GM12878 (cell line): ENCODE measurements at regions not wholly inside any gene's neighbourhood (a gene's known extent, or its start where the extent isn't known, plus 50 kb on each side); places are given as distances from the start of the nearest gene placed in this dataset.

Experiments
- ATAC-seq: fragments of 200-7000 bp; cut with Tn5 transposase; 3 replicates; pipeline ENCODE4 v1.9.1; 2020; ENCODE audit warnings: mild to moderate bottlenecking, moderate library complexity
- BruUV-seq: library from RNA; stranded (reverse); fragments of 400-500 nt; replicated peaks from 2 replicates; lab custom pipeline; 2021; lab: Mats Ljungman, UMichigan
- CTCF ChIA-PET: fragments of 300-600 bp; sonication (Branson Sonifier 250); formaldehyde crosslinking; extraction: SDS; loops from one replicate; lab custom pipeline; 2021; ENCODE audit warnings: inconsistent platforms; lab: Yijun Ruan, JAX
- POLR2A ChIA-PET: fragments of 350-600 bp; formaldehyde crosslinking; extraction: SDS; loops from one replicate; lab custom pipeline; 2021; ENCODE audit warnings: inconsistent platforms; lab: Charles Lee
- RAD21 ChIA-PET: fragments of 300-600 bp; sonication (Branson Sonifier 250); formaldehyde crosslinking; loops from one replicate; lab custom pipeline; 2023; ENCODE audit warnings: antibody characterized with exemption; ENCODE audit not compliant: unreplicated experiment; lab: Charles Lee
- SMC1A ChIA-PET: fragments of 300-600 bp; sonication (Branson Sonifier 250); formaldehyde crosslinking; loops from one replicate; lab custom pipeline; 2023; ENCODE audit not compliant: unreplicated experiment, uncharacterized antibody; lab: Charles Lee
- DNase-seq: peaks from one replicate; pipeline ENCODE4 v3.0.0-alpha.2; 2011; ENCODE audit warnings: low read depth, low spot score
- FAIRE-seq: peaks from 3 replicates; lab custom pipeline; 2011; peaks lifted over from hg19 to GRCh38; lab: Jason Lieb, UNC
- H2AFZ ChIP-seq: 2 replicates; pipeline ENCODE4 v1.6.0; 2011; ENCODE audit warnings: low read depth, low read length, control low read depth; ENCODE audit not compliant: control insufficient read depth
- H3K27ac ChIP-seq: 2 replicates; pipeline ENCODE4 v1.5.1; 2011; ENCODE audit warnings: control low read depth; ENCODE audit not compliant: control insufficient read depth, insufficient read depth
- H3K27me3 ChIP-seq, 2 experiments: replicated peaks in 1 of 2; 2 replicates each; pipeline versions ENCODE4 v1.6.0 to v1.6.1; 2011; ENCODE audit warnings: low read length in 1 of 2; ENCODE audit not compliant: control insufficient read depth in 2 of 2, insufficient read depth in 2 of 2
- H3K36me3 ChIP-seq, 2 experiments: 2 replicates each; pipeline ENCODE4 v1.5.1; 2011; ENCODE audit warnings: low read length in 1 of 2; ENCODE audit not compliant: control insufficient read depth in 2 of 2, insufficient read depth in 2 of 2
- H3K4me1 ChIP-seq: 2 replicates; pipeline ENCODE4 v1.6.1; 2011; ENCODE audit warnings: mild to moderate bottlenecking, low read length, moderate library complexity, mixed read lengths; ENCODE audit not compliant: control insufficient read depth, insufficient read depth
- H3K4me2 ChIP-seq: 2 replicates; pipeline ENCODE4 v1.6.0; 2011; ENCODE audit warnings: control low read depth; ENCODE audit not compliant: control insufficient read depth, insufficient read depth
- H3K4me3 ChIP-seq: fragments of 200-600 bp; sonication (generic); 2 replicates; pipeline ENCODE4 v1.5.1; 2016
- H3K79me2 ChIP-seq: 2 replicates; pipeline ENCODE4 v1.6.0; 2011; ENCODE audit warnings: low read length; ENCODE audit not compliant: control insufficient read depth, insufficient read depth
- H3K9ac ChIP-seq: 2 replicates; pipeline ENCODE4 v1.8.0; 2011; ENCODE audit warnings: low read length, control low read depth, mixed read lengths; ENCODE audit not compliant: control insufficient read depth, insufficient read depth
- H3K9me3 ChIP-seq: replicated peaks from 3 replicates; pipeline ENCODE4 v1.5.1; 2011; ENCODE audit warnings: mild to moderate bottlenecking, low read length; ENCODE audit not compliant: control insufficient read depth, insufficient read depth
- H4K20me1 ChIP-seq: 2 replicates; pipeline ENCODE4 v1.6.0; 2011; ENCODE audit not compliant: control insufficient read depth, insufficient read depth
- BACH1 ChIP-seq: fragments of 450-650 bp; IDR thresholded peaks from 2 replicates; pipeline ENCODE4 v1.6.1; 2017; ENCODE audit warnings: mild to moderate bottlenecking, borderline replicate concordance
- CREM ChIP-seq: IDR thresholded peaks from 2 replicates; pipeline ENCODE4 v1.6.1; 2014; ENCODE audit warnings: antibody characterized with exemption, low read depth
- FOXK2 ChIP-seq: fragments of 450-650 bp; IDR thresholded peaks from 2 replicates; pipeline ENCODE4 v1.6.1; 2017; ENCODE audit warnings: mild to moderate bottlenecking, moderate library complexity
- WRNIP1 ChIP-seq: IDR thresholded peaks from 2 replicates; pipeline ENCODE4 v1.6.1; 2011; ENCODE audit warnings: low read depth, low read length, improper control_type of control experiment, borderline replicate concordance
- ZNF207 ChIP-seq: fragments of 450-650 bp; IDR thresholded peaks from 2 replicates; pipeline ENCODE4 v1.6.1; 2014; ENCODE audit warnings: antibody characterized with exemption, mild to moderate bottlenecking, borderline replicate concordance
- ZNF274 ChIP-seq: IDR thresholded peaks from one replicate; pipeline ENCODE4 v1.8.0; 2011; ENCODE audit not compliant: insufficient read length, insufficient read depth
- WGBS: methylation state at CpG from one replicate; pipeline ENCODE4 v1.1.6; 2016; ENCODE audit warnings: low lambda C conversion rate; ENCODE audit not compliant: insufficient replicate concordance, insufficient coverage; ENCODE audit errors: missing lambda C conversion rate; 5-methylcytosine and 5-hydroxymethylcytosine counted together
- in situ Hi-C: fragments of 300-500 bp; cut with MboI; formaldehyde crosslinking; loops from 9 replicates; pipeline ENCODE4 v1.14.3; 2018; ENCODE audit warnings: mixed read lengths
- intact Hi-C: fragments of 100-400 bp; cut with micrococcal nuclease; formaldehyde crosslinking; loops from one replicate; pipeline ENCODE4 v1.14.2; 2022; ENCODE audit not compliant: unreplicated experiment
- TF ChIP-seq, protein P1 (sequence below): fragments of 450-650 bp; IDR thresholded peaks from 2 replicates; pipeline ENCODE4 v1.6.1; 2016; ENCODE audit warnings: mild to moderate bottlenecking, moderate library complexity, borderline replicate concordance
- TF ChIP-seq, protein P2 (sequence below): fragments of 150-350 bp; IDR thresholded peaks from 2 replicates; pipeline ENCODE4 v1.6.1; 2014; ENCODE audit warnings: mild to moderate bottlenecking, low read depth, low read length
- TF ChIP-seq, protein P3 (sequence below): fragments of 450-650 bp; conservative IDR thresholded peaks from 2 replicates; pipeline ENCODE4 v1.6.1; 2017; ENCODE audit warnings: mild to moderate bottlenecking, moderate library complexity
- TF ChIP-seq, protein P4 (sequence below): fragments of 450-650 bp; IDR thresholded peaks from 2 replicates; pipeline ENCODE4 v1.6.1; 2018; ENCODE audit warnings: mild to moderate bottlenecking, low read depth, moderate library complexity; ENCODE audit not compliant: partially characterized antibody

DNA sequence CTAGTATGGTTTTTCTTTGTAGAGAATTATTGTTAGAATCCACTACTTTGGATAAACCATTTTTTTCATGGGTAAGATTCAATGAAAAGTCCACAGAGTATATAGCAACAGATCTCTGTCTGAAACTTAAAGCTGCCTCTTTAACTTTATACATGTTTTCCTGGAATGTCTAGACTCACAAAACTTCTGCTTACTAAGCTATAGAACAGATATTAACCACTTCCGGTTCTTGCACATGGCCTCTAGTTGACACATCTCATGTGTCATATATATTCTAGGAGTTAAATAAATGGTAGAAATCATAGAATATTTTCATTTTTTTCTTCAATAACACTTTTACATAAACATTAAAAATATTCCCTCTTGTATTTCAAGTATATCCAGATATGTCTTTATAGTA, 1693.9 kb downstream of the SI start:
- BruUV-seq, result no TSS peak
- SMC1A ChIA-PET, result no interaction called here
- no peak for DNase-seq
- POLR2A ChIA-PET, result no interaction called here
- H2AFZ ChIP-seq, result no peak overlapping the region
- in situ Hi-C loops (no loop called here), intact Hi-C loops (no loop called here)
- 35% methylated on average over 1 of the region's 1 CpG for WGBS
- RAD21 ChIA-PET, result no interaction called here
- CTCF ChIA-PET, result no interaction called here
- H3K27ac ChIP-seq, result no peak overlapping the region
- no peaks in the 10 kb centered on the region for H3K79me2 ChIP-seq
- H3K9ac ChIP-seq, result no peak overlapping the region
- no peak overlapping the region for H3K4me2 ChIP-seq
- H4K20me1 ChIP-seq, result no peaks in the 10 kb centered on the region
- ATAC-seq, result no peak; the same call in 2 of the 3 replicates
- H3K9me3 ChIP-seq, result no peaks in the 10 kb centered on the region
- no peaks in the 10 kb centered on the region for H3K27me3 ChIP-seq
- no peaks in the 10 kb centered on the region for H3K4me1 ChIP-seq
- H3K36me3 ChIP-seq, result no peaks in the 10 kb centered on the region
- no peak for FAIRE-seq
- no peak overlapping the region for H3K4me3 ChIP-seq
- no peak for TF ChIP-seq BACH1
- TF ChIP-seq, protein P1, sequence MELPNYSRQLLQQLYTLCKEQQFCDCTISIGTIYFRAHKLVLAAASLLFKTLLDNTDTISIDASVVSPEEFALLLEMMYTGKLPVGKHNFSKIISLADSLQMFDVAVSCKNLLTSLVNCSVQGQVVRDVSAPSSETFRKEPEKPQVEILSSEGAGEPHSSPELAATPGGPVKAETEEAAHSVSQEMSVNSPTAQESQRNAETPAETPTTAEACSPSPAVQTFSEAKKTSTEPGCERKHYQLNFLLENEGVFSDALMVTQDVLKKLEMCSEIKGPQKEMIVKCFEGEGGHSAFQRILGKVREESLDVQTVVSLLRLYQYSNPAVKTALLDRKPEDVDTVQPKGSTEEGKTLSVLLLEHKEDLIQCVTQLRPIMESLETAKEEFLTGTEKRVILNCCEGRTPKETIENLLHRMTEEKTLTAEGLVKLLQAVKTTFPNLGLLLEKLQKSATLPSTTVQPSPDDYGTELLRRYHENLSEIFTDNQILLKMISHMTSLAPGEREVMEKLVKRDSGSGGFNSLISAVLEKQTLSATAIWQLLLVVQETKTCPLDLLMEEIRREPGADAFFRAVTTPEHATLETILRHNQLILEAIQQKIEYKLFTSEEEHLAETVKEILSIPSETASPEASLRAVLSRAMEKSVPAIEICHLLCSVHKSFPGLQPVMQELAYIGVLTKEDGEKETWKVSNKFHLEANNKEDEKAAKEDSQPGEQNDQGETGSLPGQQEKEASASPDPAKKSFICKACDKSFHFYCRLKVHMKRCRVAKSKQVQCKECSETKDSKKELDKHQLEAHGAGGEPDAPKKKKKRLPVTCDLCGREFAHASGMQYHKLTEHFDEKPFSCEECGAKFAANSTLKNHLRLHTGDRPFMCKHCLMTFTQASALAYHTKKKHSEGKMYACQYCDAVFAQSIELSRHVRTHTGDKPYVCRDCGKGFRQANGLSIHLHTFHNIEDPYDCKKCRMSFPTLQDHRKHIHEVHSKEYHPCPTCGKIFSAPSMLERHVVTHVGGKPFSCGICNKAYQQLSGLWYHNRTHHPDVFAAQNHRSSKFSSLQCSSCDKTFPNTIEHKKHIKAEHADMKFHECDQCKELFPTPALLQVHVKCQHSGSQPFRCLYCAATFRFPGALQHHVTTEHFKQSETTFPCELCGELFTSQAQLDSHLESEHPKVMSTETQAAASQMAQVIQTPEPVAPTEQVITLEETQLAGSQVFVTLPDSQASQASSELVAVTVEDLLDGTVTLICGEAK, result no peak
- no peak for TF ChIP-seq ZNF274
- TF ChIP-seq, protein P2, sequence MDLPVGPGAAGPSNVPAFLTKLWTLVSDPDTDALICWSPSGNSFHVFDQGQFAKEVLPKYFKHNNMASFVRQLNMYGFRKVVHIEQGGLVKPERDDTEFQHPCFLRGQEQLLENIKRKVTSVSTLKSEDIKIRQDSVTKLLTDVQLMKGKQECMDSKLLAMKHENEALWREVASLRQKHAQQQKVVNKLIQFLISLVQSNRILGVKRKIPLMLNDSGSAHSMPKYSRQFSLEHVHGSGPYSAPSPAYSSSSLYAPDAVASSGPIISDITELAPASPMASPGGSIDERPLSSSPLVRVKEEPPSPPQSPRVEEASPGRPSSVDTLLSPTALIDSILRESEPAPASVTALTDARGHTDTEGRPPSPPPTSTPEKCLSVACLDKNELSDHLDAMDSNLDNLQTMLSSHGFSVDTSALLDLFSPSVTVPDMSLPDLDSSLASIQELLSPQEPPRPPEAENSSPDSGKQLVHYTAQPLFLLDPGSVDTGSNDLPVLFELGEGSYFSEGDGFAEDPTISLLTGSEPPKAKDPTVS, result no peak
- TF ChIP-seq, protein P3, sequence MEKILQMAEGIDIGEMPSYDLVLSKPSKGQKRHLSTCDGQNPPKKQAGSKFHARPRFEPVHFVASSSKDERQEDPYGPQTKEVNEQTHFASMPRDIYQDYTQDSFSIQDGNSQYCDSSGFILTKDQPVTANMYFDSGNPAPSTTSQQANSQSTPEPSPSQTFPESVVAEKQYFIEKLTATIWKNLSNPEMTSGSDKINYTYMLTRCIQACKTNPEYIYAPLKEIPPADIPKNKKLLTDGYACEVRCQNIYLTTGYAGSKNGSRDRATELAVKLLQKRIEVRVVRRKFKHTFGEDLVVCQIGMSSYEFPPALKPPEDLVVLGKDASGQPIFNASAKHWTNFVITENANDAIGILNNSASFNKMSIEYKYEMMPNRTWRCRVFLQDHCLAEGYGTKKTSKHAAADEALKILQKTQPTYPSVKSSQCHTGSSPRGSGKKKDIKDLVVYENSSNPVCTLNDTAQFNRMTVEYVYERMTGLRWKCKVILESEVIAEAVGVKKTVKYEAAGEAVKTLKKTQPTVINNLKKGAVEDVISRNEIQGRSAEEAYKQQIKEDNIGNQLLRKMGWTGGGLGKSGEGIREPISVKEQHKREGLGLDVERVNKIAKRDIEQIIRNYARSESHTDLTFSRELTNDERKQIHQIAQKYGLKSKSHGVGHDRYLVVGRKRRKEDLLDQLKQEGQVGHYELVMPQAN, result no peak
- TF ChIP-seq CREM, result no peak
- TF ChIP-seq ZNF207, result no peak
- TF ChIP-seq WRNIP1, result no peak
- TF ChIP-seq, protein P4, sequence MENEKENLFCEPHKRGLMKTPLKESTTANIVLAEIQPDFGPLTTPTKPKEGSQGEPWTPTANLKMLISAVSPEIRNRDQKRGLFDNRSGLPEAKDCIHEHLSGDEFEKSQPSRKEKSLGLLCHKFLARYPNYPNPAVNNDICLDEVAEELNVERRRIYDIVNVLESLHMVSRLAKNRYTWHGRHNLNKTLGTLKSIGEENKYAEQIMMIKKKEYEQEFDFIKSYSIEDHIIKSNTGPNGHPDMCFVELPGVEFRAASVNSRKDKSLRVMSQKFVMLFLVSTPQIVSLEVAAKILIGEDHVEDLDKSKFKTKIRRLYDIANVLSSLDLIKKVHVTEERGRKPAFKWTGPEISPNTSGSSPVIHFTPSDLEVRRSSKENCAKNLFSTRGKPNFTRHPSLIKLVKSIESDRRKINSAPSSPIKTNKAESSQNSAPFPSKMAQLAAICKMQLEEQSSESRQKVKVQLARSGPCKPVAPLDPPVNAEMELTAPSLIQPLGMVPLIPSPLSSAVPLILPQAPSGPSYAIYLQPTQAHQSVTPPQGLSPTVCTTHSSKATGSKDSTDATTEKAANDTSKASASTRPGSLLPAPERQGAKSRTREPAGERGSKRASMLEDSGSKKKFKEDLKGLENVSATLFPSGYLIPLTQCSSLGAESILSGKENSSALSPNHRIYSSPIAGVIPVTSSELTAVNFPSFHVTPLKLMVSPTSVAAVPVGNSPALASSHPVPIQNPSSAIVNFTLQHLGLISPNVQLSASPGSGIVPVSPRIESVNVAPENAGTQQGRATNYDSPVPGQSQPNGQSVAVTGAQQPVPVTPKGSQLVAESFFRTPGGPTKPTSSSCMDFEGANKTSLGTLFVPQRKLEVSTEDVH, result no peak
- no peak for TF ChIP-seq FOXK2
